HCT116 (cell line): ENCODE measurements at regions not wholly inside any gene's neighbourhood (a gene's known extent, or its start where the extent isn't known, plus 50 kb on each side); places are given as distances from the start of the nearest gene placed in this dataset.

Experiments
- CTCF ChIP-seq, 3 experiments: fragments of 200-600 bp in 1 of 3; sonication (generic) in 1 of 3; IDR thresholded peaks in 2 of 3; conservative IDR thresholded peaks in 1 of 3; 2 replicates each; pipeline ENCODE4 v1.5.1; 2012 to 2017; ENCODE audit warnings: low read depth in 2 of 3, low read length in 2 of 3, antibody characterized with exemption in 1 of 3, borderline replicate concordance in 1 of 3, control low read depth in 1 of 3, mild to moderate bottlenecking in 1 of 3, mixed read lengths in 1 of 3, mixed run types in 1 of 3, moderate library complexity in 1 of 3; ENCODE audit not compliant: insufficient read depth in 1 of 3
- POLR2A ChIP-seq: IDR thresholded peaks from 2 replicates; pipeline ENCODE4 v1.7.0; 2011; ENCODE audit warnings: borderline replicate concordance; ENCODE audit not compliant: insufficient read depth, insufficient read length; ENCODE audit errors: extremely low read depth
- RAD21 ChIP-seq: IDR thresholded peaks from 2 replicates; pipeline ENCODE4 v1.6.1; 2012; ENCODE audit warnings: low read depth, mild to moderate bottlenecking

- TF ChIP-seq RAD21 (no peak), CTCF (IDR thresholded peaks at IDR 0.05 in 2 of 3, conservative IDR thresholded peaks at IDR 0.05 in 1 of 3; ENCODE audit: borderline replicate concordance in 1 of 3, insufficient read depth in 1 of 3, low read depth in 2 of 3, low read length in 2 of 3) (no peak), POLR2A (no peak)
Measured at GRCh38 chr4:15226203-15226602, 201.6 kb upstream of the C1QTNF7 start.
